HG03045 (cell line): ENCODE measurements at regions not wholly inside any gene's neighbourhood (a gene's known extent, or its start where the extent isn't known, plus 50 kb on each side); places are given as distances from the start of the nearest gene placed in this dataset.
"Not testable (repeated sequence)": the region's sequence is repeated elsewhere in the genome, so short reads cannot be mapped to it uniquely, and the experiment has no call there.

Experiments
- ATAC-seq: cut with Tn5 transposase; IDR thresholded peaks from one replicate; pipeline ENCODE4 v1.9.1; 2021; ENCODE audit warnings: mild to moderate bottlenecking, moderate library complexity; ENCODE audit not compliant: unreplicated experiment

DNA sequence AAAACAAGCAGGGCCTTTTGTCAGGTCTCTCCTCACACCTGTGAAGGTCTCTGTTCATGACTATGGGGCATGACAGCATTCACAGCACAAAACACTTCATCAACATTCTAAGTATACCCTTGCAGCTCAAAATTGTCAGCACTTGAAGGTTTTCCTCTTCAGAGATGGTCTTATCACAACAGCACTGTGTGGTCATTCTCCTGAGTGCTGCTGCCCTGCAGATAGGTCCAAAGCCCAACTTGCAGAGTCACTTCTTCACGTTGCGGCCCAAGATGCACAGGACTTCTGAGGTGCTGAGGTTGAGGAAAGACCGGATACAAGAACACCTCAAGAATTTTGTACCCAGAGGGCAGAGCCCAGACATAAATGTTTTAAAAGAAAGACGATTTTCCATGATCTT, 574.5 kb downstream of the UQCRFS1 start:
- ATAC-seq = no peak

DNA sequence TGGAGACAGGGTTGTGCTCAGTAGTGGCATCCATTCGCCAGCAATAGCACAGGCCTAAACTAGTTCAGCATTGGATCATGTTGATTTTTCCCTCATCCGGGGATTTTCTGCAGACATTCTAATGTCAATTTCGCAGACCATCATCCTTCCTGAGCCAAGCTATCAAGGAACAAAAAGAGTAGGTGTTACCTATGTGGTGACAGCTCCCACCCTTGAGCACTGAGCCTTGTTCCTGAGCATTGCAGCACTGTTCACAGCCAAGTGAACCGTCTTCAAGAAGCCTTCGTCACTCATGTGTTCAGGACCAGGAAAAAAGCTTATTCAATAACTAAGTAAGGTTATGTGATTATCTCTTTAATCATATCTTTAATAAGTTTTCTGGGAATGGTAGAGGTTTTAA, 576.2 kb downstream of the UQCRFS1 start:
- no peak for ATAC-seq

- ATAC-seq = no peak
Observed at GRCh38 chr19:28636016-28636629, 576.8 kb downstream of the UQCRFS1 start.

DNA sequence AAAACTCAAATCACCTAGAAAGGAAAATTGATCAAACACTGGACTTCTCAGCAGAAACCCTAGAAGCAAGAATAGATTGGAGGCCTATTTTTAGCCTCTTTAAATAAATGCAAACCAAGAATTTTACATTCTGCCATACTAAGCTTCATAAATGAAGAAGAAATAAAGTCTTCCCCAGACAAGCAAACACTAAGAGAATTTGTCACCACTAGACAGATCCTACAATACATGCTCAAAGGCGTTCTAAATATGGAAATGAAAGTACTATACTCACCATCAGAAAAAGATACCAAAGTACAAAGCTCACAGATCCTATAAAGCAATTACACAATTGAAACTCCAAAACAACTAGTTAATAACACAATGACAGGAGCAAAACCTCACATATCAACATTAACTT, 578.1 kb downstream of the UQCRFS1 start:
- no peak for ATAC-seq

- no peak for ATAC-seq
Observed at GRCh38 chr19:28634019-28634328, 579.0 kb downstream of the UQCRFS1 start.

GRCh38 chr19:28633319-28634018, 579.5 kb downstream of the UQCRFS1 start:
- no peak for ATAC-seq

GRCh38 chr19:28632371-28633080, 580.4 kb downstream of the UQCRFS1 start:
- ATAC-seq = no peak

GRCh38 chr19:28631961-28632360, 581.0 kb downstream of the UQCRFS1 start:
- ATAC-seq = no peak

- ATAC-seq = no peak
Observed at GRCh38 chr19:28627669-28628068, 585.3 kb downstream of the UQCRFS1 start.

- ATAC-seq = not testable (repeated sequence)
Observed at GRCh38 chr19:28626407-28626806, 586.5 kb downstream of the UQCRFS1 start.

GRCh38 chr19:28619816-28620429, 593.0 kb downstream of the UQCRFS1 start:
- no peak for ATAC-seq

DNA sequence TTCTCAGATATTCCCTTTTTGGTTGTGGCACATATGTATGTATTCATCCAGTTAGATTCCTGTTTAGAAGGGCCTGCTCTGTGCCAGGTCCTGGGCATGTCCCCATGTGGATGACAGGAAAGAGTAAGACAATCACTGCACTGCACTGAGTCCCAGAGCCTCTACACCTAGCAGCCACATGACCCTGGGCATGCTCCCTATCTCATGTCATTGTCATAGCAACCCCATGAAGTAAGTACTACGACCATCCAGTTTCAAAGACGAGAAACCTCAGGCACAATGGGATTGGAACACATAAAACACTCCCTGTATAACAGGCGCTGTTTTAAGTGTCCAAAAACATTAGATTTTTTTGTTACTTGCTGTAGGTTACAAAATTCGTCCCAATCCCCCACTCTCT, 594.4 kb downstream of the UQCRFS1 start:
- no peak for ATAC-seq

GRCh38 chr19:28615966-28616365, 597.0 kb downstream of the UQCRFS1 start:
- no peak for ATAC-seq

GRCh38 chr19:28615546-28615916, 597.4 kb downstream of the UQCRFS1 start:
- ATAC-seq = no peak

DNA sequence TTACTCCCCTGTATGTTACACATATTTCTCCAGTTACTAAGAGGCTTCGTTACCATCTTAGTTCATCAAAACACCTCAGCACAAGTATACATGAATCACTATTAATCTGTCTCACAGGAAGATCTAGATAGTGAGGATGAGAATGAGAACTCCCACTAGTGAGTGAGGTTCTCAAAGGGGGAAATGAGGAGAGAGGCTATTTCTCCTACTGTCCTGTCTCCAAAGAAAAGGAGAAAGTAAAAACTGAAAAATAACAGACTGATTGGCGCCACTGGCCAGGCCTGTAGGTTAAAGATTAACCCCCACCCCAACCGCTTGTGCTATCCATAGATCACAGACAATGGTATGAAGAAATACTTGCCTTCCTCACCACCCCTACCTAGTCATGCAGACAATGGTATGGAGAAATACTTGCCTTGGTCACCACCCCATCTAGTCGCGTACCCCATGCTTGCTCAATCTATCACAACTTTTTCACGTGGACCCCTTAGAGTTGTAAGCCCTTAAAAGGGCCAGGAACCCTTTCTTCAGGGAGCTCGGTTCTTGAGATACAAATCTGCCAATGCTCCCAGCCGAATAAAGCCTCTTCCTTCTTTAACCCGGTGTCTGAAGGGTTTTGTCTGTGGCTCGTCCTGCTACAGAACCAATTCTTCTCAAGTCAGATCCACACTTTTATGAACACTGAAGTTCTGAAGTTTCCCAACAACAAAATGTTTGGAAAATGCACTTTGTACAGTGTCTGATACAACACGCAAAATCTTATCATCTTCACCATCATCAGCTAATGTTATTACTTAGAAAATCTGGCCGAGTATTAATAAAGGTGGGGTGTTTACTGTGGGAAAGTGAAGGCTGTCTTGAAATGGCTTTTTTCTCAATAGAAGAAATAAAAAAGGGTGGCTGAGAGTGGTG, 598.1 kb downstream of the UQCRFS1 start:
- ATAC-seq = no peak

DNA sequence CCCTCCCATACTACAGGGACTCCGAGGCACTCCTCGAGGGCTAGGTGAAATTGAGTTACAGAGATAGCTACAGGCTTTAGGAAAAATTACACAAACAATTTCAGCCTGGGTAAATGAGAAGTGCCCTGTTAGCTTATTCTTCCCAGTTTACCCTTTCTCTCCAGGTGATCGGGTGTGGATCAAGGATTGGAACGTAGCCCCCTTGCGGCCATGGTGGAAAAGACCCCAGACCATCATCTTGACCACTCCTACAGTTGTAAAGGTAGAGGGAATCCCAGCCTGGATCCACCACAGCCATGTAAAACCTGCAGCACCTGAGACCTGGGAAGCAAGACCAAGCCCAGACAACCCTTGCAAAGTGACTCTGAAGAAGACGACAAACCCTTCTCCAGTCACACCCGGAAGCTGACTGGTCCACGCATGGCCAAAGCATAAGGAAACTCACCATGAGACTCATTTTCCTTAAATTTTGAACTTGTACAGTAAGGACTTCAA, 600.6 kb downstream of the UQCRFS1 start:
- no peak for ATAC-seq

DNA sequence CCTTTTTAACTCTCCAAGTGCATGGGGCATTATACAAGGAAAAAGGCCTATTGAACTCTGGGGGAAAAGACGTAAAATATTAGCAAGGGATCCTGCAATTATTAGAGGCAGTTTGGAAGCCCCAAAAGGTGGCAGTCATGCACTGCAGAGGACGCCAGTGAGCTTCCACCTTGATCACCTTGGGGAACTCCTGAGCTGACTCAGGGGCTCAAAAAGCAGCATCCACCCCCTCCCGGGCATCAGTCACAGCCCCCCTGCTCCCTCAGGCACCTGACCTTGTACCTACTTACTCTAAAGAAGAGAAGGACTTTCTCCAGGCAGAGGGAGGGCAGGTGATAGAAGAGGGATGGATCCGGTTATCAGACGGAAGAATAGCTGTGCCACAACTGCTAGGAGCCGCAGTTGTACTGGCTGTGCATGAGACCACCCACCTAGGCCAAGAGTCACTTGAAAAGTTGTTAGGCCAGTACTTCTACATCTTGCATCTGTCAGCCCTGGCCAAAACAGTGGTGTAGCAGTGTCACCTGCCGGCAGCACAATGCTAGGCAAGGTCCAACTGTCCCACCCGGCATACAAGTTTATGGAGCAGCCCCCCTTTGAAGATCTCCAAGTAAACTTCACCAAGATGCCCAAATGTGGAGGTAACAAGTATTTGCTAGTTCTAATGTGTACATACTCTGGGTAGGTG, 601.6 kb downstream of the UQCRFS1 start:
- ATAC-seq = not testable (repeated sequence)

DNA sequence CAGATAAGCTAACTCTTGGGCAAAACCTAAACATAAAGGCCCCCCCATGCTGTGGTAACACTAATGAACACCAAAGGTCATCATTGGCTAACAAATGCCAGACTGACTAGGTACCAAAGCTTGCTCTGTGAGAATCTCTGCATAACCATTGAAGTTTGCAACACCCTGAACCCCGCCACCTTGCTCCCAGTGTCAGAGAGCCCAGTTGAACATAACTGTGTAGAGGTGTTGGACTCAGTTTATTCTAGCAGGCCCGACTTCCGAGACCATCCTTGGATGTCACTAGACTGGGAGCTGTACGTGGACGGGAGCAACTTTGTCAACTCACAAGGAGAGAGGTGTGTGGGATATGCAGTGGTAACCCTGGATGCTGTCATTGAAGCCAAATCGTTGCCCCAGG, 602.2 kb downstream of the UQCRFS1 start:
- ATAC-seq = no peak

- no peak for ATAC-seq
Observed at GRCh38 chr19:28609944-28610343, 603.0 kb downstream of the UQCRFS1 start.

GRCh38 chr19:28609091-28609755, 603.7 kb downstream of the UQCRFS1 start:
- no peak for ATAC-seq
